Sigmoid colon (tissue), 4 donors: ENCODE measurements at regions not wholly inside any gene's neighbourhood (a gene's known extent, or its start where the extent isn't known, plus 50 kb on each side); places are given as distances from the start of the nearest gene placed in this dataset.

Source experiments
- CTCF ChIP-seq, 4 experiments: fragments of 450-650 bp in 3 of 4; fragments of 200-600 bp in 1 of 4; IDR thresholded peaks; one replicate each; pipeline ENCODE4 v1.5.1; 2016 to 2019; ENCODE audit warnings: antibody characterized with exemption in 4 of 4, mild to moderate bottlenecking in 3 of 4, moderate library complexity in 2 of 4
- EP300 ChIP-seq, 4 donors: sonication (generic); formaldehyde crosslinking; IDR thresholded peaks; one replicate each; pipeline ENCODE4 v1.6.1; 2017; ENCODE audit warnings: antibody characterized with exemption in 4 of 4
- POLR2A ChIP-seq, 2 donors: fragments of 450-650 bp; IDR thresholded peaks; one replicate each; pipeline ENCODE4 v1.6.1; 2016; ENCODE audit warnings: antibody characterized with exemption in 2 of 2, mild to moderate bottlenecking in 2 of 2, moderate library complexity in 2 of 2
- POLR2AphosphoS5 ChIP-seq, 4 donors: sonication (generic); formaldehyde crosslinking; IDR thresholded peaks; one replicate each; pipeline ENCODE4 v1.6.1; 2017; ENCODE audit warnings: antibody characterized with exemption in 4 of 4

- TF ChIP-seq CTCF (IDR thresholded peaks at IDR 0.05): no peak
- TF ChIP-seq POLR2AphosphoS5 (IDR thresholded peaks at IDR 0.05): no peak
- no peak for TF ChIP-seq POLR2A (IDR thresholded peaks at IDR 0.05)
- TF ChIP-seq EP300 (IDR thresholded peaks at IDR 0.05): no peak
Observed at GRCh38 chr3:184479426-184480126, 82.0 kb upstream of the EPHB3 start.
